ENCODE measurements at regions not wholly inside any gene's neighbourhood (a gene's known extent, or its start where the extent isn't known, plus 50 kb on each side); places are given as distances from the start of the nearest gene placed in this dataset.

DNA sequence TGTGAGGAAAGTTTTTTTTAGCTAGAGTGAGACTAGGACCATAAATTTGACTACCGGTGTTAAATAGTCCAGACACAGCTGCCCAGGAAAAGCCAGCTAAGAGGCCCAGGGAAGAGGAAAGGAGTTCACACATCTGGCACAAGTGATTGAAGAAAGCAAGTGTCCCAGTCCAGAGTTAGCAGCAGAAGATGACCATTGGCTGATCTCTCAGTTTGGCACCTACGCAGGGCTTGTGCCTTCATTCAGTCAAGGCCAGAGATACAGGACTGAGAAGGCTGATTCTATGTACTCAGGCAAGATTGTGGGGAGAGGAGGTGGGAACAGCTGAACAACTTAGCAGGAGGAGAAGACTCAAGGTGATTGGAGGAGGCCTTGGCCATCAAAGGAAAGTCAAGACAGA is 575.0 kb upstream of the KLF12 start:
- no peak overlapping the region for H3K27ac ChIP-seq (ENCODE audit: low read depth in 2 of 2, low read length in 1 of 2)
- DNase-seq = no peak
- no peak overlapping the region for H2AFZ ChIP-seq (ENCODE audit: low read depth)
- POLR2A ChIA-PET = no interaction called here
- no peaks in the 10 kb centered on the region for H3K9me3 ChIP-seq
- no peaks in the 10 kb centered on the region for H3K79me2 ChIP-seq (ENCODE audit: insufficient read depth)
- no peak overlapping the region for H3K9ac ChIP-seq
- no peaks in the 10 kb centered on the region for H3K36me3 ChIP-seq (replicated peaks in 1 of 2; ENCODE audit: control insufficient read depth in 1 of 2, insufficient read depth in 2 of 2, low read length in 1 of 2)
- no peak overlapping the region for H3K4me3 ChIP-seq (ENCODE audit: low read depth in 2 of 2, low read length in 1 of 2)
- no peaks in the 10 kb centered on the region for H4K20me1 ChIP-seq (ENCODE audit: insufficient read depth)
- no peaks in the 10 kb centered on the region for H3F3A ChIP-seq (replicated peaks; ENCODE audit: insufficient read depth)
- H3K27me3 ChIP-seq (ENCODE audit: insufficient read depth) = no peaks in the 10 kb centered on the region
- no peaks in the 10 kb centered on the region for H3K9me2 ChIP-seq
- H3K4me2 ChIP-seq = no peak overlapping the region
- no peak for TF ChIP-seq ELF1 (IDR thresholded peaks at IDR 0.05)
- no peak for TF ChIP-seq JUND (IDR thresholded peaks at IDR 0.05)
- no peak for TF ChIP-seq MXI1 (IDR thresholded peaks at IDR 0.05; ENCODE audit: low read depth, low read length)
- no peak for TF ChIP-seq RFX5 (IDR thresholded peaks at IDR 0.05; ENCODE audit: low read length)
- no peak for TF ChIP-seq MEF2A (IDR thresholded peaks at IDR 0.05; ENCODE audit: borderline replicate concordance, low read depth)
- TF ChIP-seq SIN3A (IDR thresholded peaks at IDR 0.05; ENCODE audit: borderline replicate concordance, low read depth, low read length) = no peak
- TF ChIP-seq YY1 (IDR thresholded peaks at IDR 0.05; ENCODE audit: low read depth) = no peak
- TF ChIP-seq SMC3 (IDR thresholded peaks at IDR 0.05; ENCODE audit: low read depth, low read length) = no peak
- no peak for TF ChIP-seq TAF1 (IDR thresholded peaks at IDR 0.05; ENCODE audit: borderline replicate concordance, low read depth, low read length)
- TF ChIP-seq FOSL2 (IDR thresholded peaks at IDR 0.05; ENCODE audit: borderline replicate concordance, low read depth) = no peak
- no peak for TF ChIP-seq FOXM1 (IDR thresholded peaks at IDR 0.05; ENCODE audit: low read depth)
- TF ChIP-seq NFIC (IDR thresholded peaks at IDR 0.05; ENCODE audit: borderline replicate concordance) = no peak
- TF ChIP-seq EZH2phosphoT487 (IDR thresholded peaks at IDR 0.05; ENCODE audit: borderline replicate concordance, low read depth) = no peak
- TF ChIP-seq, protein P1, sequence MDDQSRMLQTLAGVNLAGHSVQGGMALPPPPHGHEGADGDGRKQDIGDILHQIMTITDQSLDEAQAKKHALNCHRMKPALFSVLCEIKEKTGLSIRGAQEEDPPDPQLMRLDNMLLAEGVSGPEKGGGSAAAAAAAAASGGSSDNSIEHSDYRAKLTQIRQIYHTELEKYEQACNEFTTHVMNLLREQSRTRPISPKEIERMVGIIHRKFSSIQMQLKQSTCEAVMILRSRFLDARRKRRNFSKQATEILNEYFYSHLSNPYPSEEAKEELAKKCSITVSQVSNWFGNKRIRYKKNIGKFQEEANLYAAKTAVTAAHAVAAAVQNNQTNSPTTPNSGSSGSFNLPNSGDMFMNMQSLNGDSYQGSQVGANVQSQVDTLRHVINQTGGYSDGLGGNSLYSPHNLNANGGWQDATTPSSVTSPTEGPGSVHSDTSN (IDR thresholded peaks at IDR 0.05) = no peak
- TF ChIP-seq CHD2 (IDR thresholded peaks at IDR 0.05; ENCODE audit: low read length, partially characterized antibody) = no peak
- no peaks in the 10 kb centered on the region for H3K4me1 ChIP-seq (ENCODE audit: control insufficient read depth in 1 of 2, insufficient read depth in 2 of 2, low read depth in 1 of 2, low read length in 1 of 2)
- CTCF ChIA-PET = no interaction called here
- WGBS (ENCODE audit: low lambda C conversion rate) = 56% methylated on average over 2 of the region's 2 CpGs

DNA sequence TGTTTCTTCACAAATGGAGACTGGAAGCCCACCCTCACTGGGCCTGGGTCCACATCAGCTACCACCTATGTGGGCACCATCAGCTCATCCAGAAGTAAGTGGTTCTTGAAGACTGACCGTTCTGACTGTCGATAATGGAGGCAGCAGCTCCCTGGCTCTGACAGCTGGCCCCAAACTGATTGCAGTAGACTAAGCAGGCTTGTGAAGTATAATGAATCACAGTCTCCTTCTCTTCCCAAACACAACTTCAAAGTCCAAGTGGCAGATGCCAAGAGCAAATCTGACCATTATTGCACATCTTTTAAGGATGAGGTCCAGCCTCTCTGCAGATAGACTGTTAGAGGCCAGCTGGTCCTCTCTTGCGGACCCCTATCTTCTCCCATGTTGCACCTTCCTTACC is 574.4 kb upstream of the KLF12 start:
- Histone ChIP-seq H3K79me2 (ENCODE audit: insufficient read depth) (no peaks in the 10 kb centered on the region), H3K4me3 (ENCODE audit: low read depth in 2 of 2, low read length in 1 of 2) (no peak overlapping the region), H3K9me2 (no peaks in the 10 kb centered on the region), H3K9me3 (no peaks in the 10 kb centered on the region), H3K27ac (ENCODE audit: low read depth in 2 of 2, low read length in 1 of 2) (no peak overlapping the region), H3K27me3 (ENCODE audit: insufficient read depth) (no peaks in the 10 kb centered on the region), H2AFZ (ENCODE audit: low read depth) (no peak overlapping the region), H3F3A (replicated peaks; ENCODE audit: insufficient read depth) (no peaks in the 10 kb centered on the region), H4K20me1 (ENCODE audit: insufficient read depth) (no peaks in the 10 kb centered on the region), H3K4me1 (ENCODE audit: control insufficient read depth in 1 of 2, insufficient read depth in 2 of 2, low read depth in 1 of 2, low read length in 1 of 2) (no peaks in the 10 kb centered on the region), H3K4me2 (no peak overlapping the region), H3K9ac (no peak overlapping the region), H3K36me3 (replicated peaks in 1 of 2; ENCODE audit: control insufficient read depth in 1 of 2, insufficient read depth in 2 of 2, low read length in 1 of 2) (no peaks in the 10 kb centered on the region)
- CTCF ChIA-PET = no interaction called here
- 24% methylated on average over 3 of the region's 3 CpGs for WGBS (ENCODE audit: low lambda C conversion rate)
- POLR2A ChIA-PET = no interaction called here
- DNase-seq = no peak
- TF ChIP-seq RAD21 (IDR thresholded peaks at IDR 0.05; ENCODE audit: low read length) = no peak
- TF ChIP-seq, protein P2, sequence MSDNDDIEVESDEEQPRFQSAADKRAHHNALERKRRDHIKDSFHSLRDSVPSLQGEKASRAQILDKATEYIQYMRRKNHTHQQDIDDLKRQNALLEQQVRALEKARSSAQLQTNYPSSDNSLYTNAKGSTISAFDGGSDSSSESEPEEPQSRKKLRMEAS (IDR thresholded peaks at IDR 0.05; ENCODE audit: low read depth) = no peak
- TF ChIP-seq SMC3 (IDR thresholded peaks at IDR 0.05; ENCODE audit: low read depth, low read length) = no peak
- no peak for TF ChIP-seq RFX5 (IDR thresholded peaks at IDR 0.05; ENCODE audit: low read length)
- TF ChIP-seq, protein P3, sequence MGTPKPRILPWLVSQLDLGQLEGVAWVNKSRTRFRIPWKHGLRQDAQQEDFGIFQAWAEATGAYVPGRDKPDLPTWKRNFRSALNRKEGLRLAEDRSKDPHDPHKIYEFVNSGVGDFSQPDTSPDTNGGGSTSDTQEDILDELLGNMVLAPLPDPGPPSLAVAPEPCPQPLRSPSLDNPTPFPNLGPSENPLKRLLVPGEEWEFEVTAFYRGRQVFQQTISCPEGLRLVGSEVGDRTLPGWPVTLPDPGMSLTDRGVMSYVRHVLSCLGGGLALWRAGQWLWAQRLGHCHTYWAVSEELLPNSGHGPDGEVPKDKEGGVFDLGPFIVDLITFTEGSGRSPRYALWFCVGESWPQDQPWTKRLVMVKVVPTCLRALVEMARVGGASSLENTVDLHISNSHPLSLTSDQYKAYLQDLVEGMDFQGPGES (IDR thresholded peaks at IDR 0.05; ENCODE audit: low read depth, low read length) = no peak
- TF ChIP-seq YY1 (IDR thresholded peaks at IDR 0.05; ENCODE audit: low read depth) = no peak
- no peak for TF ChIP-seq EP300 (IDR thresholded peaks at IDR 0.05; ENCODE audit: borderline replicate concordance in 1 of 2, low read depth in 1 of 2, low read length in 1 of 2)
- no peak for TF ChIP-seq MXI1 (IDR thresholded peaks at IDR 0.05; ENCODE audit: low read depth, low read length)
- no peak for TF ChIP-seq TEAD4 (IDR thresholded peaks at IDR 0.05; ENCODE audit: borderline replicate concordance, insufficient read depth)
- TF ChIP-seq CHD2 (IDR thresholded peaks at IDR 0.05; ENCODE audit: low read length, partially characterized antibody) = no peak
- TF ChIP-seq, protein P4, sequence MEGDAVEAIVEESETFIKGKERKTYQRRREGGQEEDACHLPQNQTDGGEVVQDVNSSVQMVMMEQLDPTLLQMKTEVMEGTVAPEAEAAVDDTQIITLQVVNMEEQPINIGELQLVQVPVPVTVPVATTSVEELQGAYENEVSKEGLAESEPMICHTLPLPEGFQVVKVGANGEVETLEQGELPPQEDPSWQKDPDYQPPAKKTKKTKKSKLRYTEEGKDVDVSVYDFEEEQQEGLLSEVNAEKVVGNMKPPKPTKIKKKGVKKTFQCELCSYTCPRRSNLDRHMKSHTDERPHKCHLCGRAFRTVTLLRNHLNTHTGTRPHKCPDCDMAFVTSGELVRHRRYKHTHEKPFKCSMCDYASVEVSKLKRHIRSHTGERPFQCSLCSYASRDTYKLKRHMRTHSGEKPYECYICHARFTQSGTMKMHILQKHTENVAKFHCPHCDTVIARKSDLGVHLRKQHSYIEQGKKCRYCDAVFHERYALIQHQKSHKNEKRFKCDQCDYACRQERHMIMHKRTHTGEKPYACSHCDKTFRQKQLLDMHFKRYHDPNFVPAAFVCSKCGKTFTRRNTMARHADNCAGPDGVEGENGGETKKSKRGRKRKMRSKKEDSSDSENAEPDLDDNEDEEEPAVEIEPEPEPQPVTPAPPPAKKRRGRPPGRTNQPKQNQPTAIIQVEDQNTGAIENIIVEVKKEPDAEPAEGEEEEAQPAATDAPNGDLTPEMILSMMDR (IDR thresholded peaks at IDR 0.05) = no peak
- TF ChIP-seq, protein P1 (IDR thresholded peaks at IDR 0.05) = no peak
- no peak for TF ChIP-seq NRF1 (IDR thresholded peaks at IDR 0.05; ENCODE audit: low read depth, low read length)
- TF ChIP-seq RXRA (IDR thresholded peaks at IDR 0.05; ENCODE audit: borderline replicate concordance, low read depth) = no peak
- no peak for TF ChIP-seq FOSL2 (IDR thresholded peaks at IDR 0.05; ENCODE audit: borderline replicate concordance, low read depth)
- TF ChIP-seq GABPA (IDR thresholded peaks at IDR 0.05; ENCODE audit: low read depth) = no peak
